Upper lobe of right lung (tissue), 1 donor: ENCODE measurements at regions not wholly inside any gene's neighbourhood (a gene's known extent, or its start where the extent isn't known, plus 50 kb on each side); places are given as distances from the start of the nearest gene placed in this dataset.
"Not testable (repeated sequence)": the region's sequence is repeated elsewhere in the genome, so short reads cannot be mapped to it uniquely, and the experiment has no call there.

Experiments used
- ATAC-seq: fragments of 200-7000 bp; cut with Tn5 transposase; one replicate; pipeline ENCODE4 v1.9.1; 2020; ENCODE audit warnings: mild to moderate bottlenecking, moderate library complexity
- DNase-seq: peaks from one replicate; pipeline ENCODE4 v3.0.0-alpha.2; 2020
- H3K27ac ChIP-seq: fragments of 200-600 bp; one replicate; pipeline ENCODE4 v1.8.0; 2022
- H3K27me3 ChIP-seq: fragments of 200-600 bp; one replicate; pipeline ENCODE4 v1.8.0; 2022; ENCODE audit warnings: mild to moderate bottlenecking
- H3K36me3 ChIP-seq: fragments of 200-600 bp; one replicate; pipeline ENCODE4 v1.8.0; 2022
- H3K4me1 ChIP-seq: fragments of 200-600 bp; one replicate; pipeline ENCODE4 v1.8.0; 2022
- H3K4me3 ChIP-seq: fragments of 200-600 bp; one replicate; pipeline ENCODE4 v1.8.0; 2022; ENCODE audit warnings: mild to moderate bottlenecking
- H3K9me3 ChIP-seq: fragments of 200-600 bp; one replicate; pipeline ENCODE4 v1.8.0; 2022
- CTCF ChIP-seq: fragments of 200-600 bp; IDR thresholded peaks from one replicate; pipeline ENCODE4 v1.8.0; 2022; ENCODE audit warnings: antibody characterized with exemption
- intact Hi-C: fragments of 100-400 bp; cut with DNase I; formaldehyde crosslinking; loops from one replicate; pipeline ENCODE4 v1.11.0; 2022
- donor health status: DM: no; HTN: yes; CAD: no; lungs with severe emphysema.

- no peak overlapping the region for H3K4me3 ChIP-seq
- ATAC-seq: no peak
- H3K36me3 ChIP-seq: no peaks in the 10 kb centered on the region
- no peaks in the 10 kb centered on the region for H3K9me3 ChIP-seq
- H3K4me1 ChIP-seq: peaks cover 11% of the 10 kb centered on the region
- no peak for DNase-seq
- intact Hi-C loops: no loop called here
- no peak for TF ChIP-seq CTCF
- H3K27ac ChIP-seq: peak overlapping the region; percentile 20
- no peaks in the 10 kb centered on the region for H3K27me3 ChIP-seq
Observed at GRCh38 chr5:68066277-68066955, 149.1 kb upstream of the PIK3R1 start.

- peaks cover 11% of the 10 kb centered on the region for H3K4me1 ChIP-seq
- DNase-seq, intact Hi-C loops, H3K9me3 ChIP-seq, H3K27ac ChIP-seq, ATAC-seq, H3K36me3 ChIP-seq, H3K4me3 ChIP-seq, H3K27me3 ChIP-seq: not testable (repeated sequence)
Observed at GRCh38 chr5:68065321-68065720, 150.2 kb upstream of the PIK3R1 start.

- no peak for TF ChIP-seq CTCF
- no peak overlapping the region for H3K27ac ChIP-seq
Observed at GRCh38 chr5:68060382-68060781, 155.2 kb upstream of the PIK3R1 start.

GRCh38 chr5:68057191-68057590 is 158.4 kb upstream of the PIK3R1 start:
- no peak for ATAC-seq
- no peaks in the 10 kb centered on the region for H3K36me3 ChIP-seq
- intact Hi-C loops: no loop called here
- H3K27me3 ChIP-seq: no peaks in the 10 kb centered on the region
- no peaks in the 10 kb centered on the region for H3K9me3 ChIP-seq
- H3K4me1 ChIP-seq: peaks cover 6% of the 10 kb centered on the region
- H3K27ac ChIP-seq: no peak overlapping the region
- TF ChIP-seq CTCF: no peak
- DNase-seq: no peak
- H3K4me3 ChIP-seq: no peak overlapping the region

More at GRCh38 chr5:68060382-68060781, 155.2 kb upstream of the PIK3R1 start:
- H3K4me1 ChIP-seq: no peaks in the 10 kb centered on the region
- H3K36me3 ChIP-seq: no peaks in the 10 kb centered on the region
- H3K27me3 ChIP-seq: no peaks in the 10 kb centered on the region
- ATAC-seq (no peak), DNase-seq (no peak)
- H3K9me3 ChIP-seq: no peaks in the 10 kb centered on the region
- H3K4me3 ChIP-seq: no peak overlapping the region
- intact Hi-C loops: no loop called here

- Histone ChIP-seq H3K4me1 (peaks cover 6% of the 10 kb centered on the region), H3K9me3 (no peaks in the 10 kb centered on the region), H3K27ac (no peak overlapping the region), H3K27me3 (no peaks in the 10 kb centered on the region), H3K4me3 (no peak overlapping the region), H3K36me3 (no peaks in the 10 kb centered on the region)
- ATAC-seq: no peak
- TF ChIP-seq CTCF: no peak
- DNase-seq: no peak
- intact Hi-C loops: no loop called here
Observed at GRCh38 chr5:68055686-68056085, 159.9 kb upstream of the PIK3R1 start.

- Histone ChIP-seq H3K4me3 (no peak overlapping the region), H3K27ac (no peak overlapping the region), H3K9me3 (no peaks in the 10 kb centered on the region), H3K27me3 (no peaks in the 10 kb centered on the region), H3K4me1 (peaks cover 6% of the 10 kb centered on the region), H3K36me3 (no peaks in the 10 kb centered on the region)
- ATAC-seq: no peak
- DNase-seq: no peak
- intact Hi-C loops: no loop called here
- TF ChIP-seq CTCF: no peak
Observed at GRCh38 chr5:68054638-68055037, 160.9 kb upstream of the PIK3R1 start.
